B cell (primary cell): ENCODE measurements at regions not wholly inside any gene's neighbourhood (a gene's known extent, or its start where the extent isn't known, plus 50 kb on each side); places are given as distances from the start of the nearest gene placed in this dataset.

Source experiments
- ATAC-seq: fragments of 200-7000 bp; cut with Tn5 transposase; one replicate; pipeline ENCODE4 v1.10.0; 2021; ENCODE audit warnings: low read depth, mild to moderate bottlenecking, moderate number of reproducible peaks, moderate library complexity
- CTCF ChIA-PET: fragments of 350-600 bp; sonication (Branson Sonifier 250); formaldehyde crosslinking; loops from one replicate; lab custom pipeline; 2021; ENCODE audit warnings: antibody characterized with exemption, inconsistent platforms; lab: Charles Lee
- POLR2A ChIA-PET: fragments of 350-600 bp; sonication (Branson Sonifier 250); formaldehyde crosslinking; loops from one replicate; lab custom pipeline; 2021; ENCODE audit warnings: antibody characterized with exemption; lab: Charles Lee
- DNase-seq: peaks from one replicate; pipeline ENCODE4 v3.0.0; 2013
- H2AFZ ChIP-seq: 2 replicates; pipeline ENCODE4 v1.6.1; 2012; ENCODE audit warnings: mild to moderate bottlenecking, low read depth, low read length; ENCODE audit not compliant: insufficient read depth, poor library complexity, severe bottlenecking
- H3K27ac ChIP-seq, 2 donors: 1 replicate in 1 of 2; 2 replicates in 1 of 2; pipeline ENCODE4 v1.5.1; 2012 to 2013; ENCODE audit warnings: low read length in 2 of 2, mild to moderate bottlenecking in 2 of 2, moderate library complexity in 1 of 2
- H3K27me3 ChIP-seq, 4 experiments: fragments of 200-600 bp in 1 of 4; sonication (generic) in 1 of 4; replicated peaks in 1 of 4; 1 replicate in 2 of 4; 2 replicates in 2 of 4; pipeline versions ENCODE4 v1.6.1 to v1.7.0; 2013 to 2016; ENCODE audit warnings: low read length in 3 of 4, mild to moderate bottlenecking in 2 of 4, mixed read lengths in 1 of 4, moderate library complexity in 1 of 4; ENCODE audit not compliant: insufficient read depth in 4 of 4, control insufficient read depth in 3 of 4; ENCODE audit errors: control extremely low read depth in 1 of 4
- H3K36me3 ChIP-seq, 2 experiments: replicated peaks in 1 of 2; 1 replicate in 1 of 2; 2 replicates in 1 of 2; pipeline versions ENCODE4 v1.6.1 to v1.7.1; 2013; ENCODE audit warnings: low read length in 1 of 2; ENCODE audit not compliant: insufficient read depth in 2 of 2, control insufficient read depth in 1 of 2; ENCODE audit errors: control extremely low read depth in 1 of 2, extremely low read depth in 1 of 2
- H3K4me1 ChIP-seq, 2 donors: fragments of 200-600 bp in 1 of 2; sonication (generic) in 1 of 2; 1 replicate in 1 of 2; 2 replicates in 1 of 2; pipeline versions ENCODE4 v1.5.1 to v1.6.1; 2013 to 2017; ENCODE audit warnings: low read length in 2 of 2; ENCODE audit not compliant: control insufficient read depth in 2 of 2, insufficient read depth in 2 of 2
- H3K4me2 ChIP-seq: replicated peaks from 2 replicates; pipeline ENCODE3; 2012; ENCODE audit warnings: mild to moderate bottlenecking, low read depth, low read length; ENCODE audit not compliant: poor library complexity, severe bottlenecking
- H3K4me3 ChIP-seq, 5 experiments: fragments of 200-600 bp in 1 of 5; sonication (generic) in 1 of 5; 1 replicate in 3 of 5; 2 replicates in 2 of 5; pipeline versions ENCODE4 v1.5.1 to v1.7.0; 2011 to 2016; ENCODE audit warnings: low read length in 4 of 5, mild to moderate bottlenecking in 4 of 5, low read depth in 2 of 5, control low read depth in 1 of 5, moderate library complexity in 1 of 5; ENCODE audit not compliant: insufficient read depth in 1 of 5; ENCODE audit errors: control extremely low read depth in 1 of 5, extremely low read depth in 1 of 5
- H3K79me2 ChIP-seq: fragments of 200-600 bp; sonication (generic); one replicate; pipeline ENCODE4 v1.6.0; 2016; ENCODE audit warnings: low read length; ENCODE audit not compliant: control insufficient read depth, insufficient read depth
- H3K9ac ChIP-seq: fragments of 200-600 bp; sonication (generic); 2 replicates; pipeline ENCODE4 v1.6.1; 2017; ENCODE audit warnings: mild to moderate bottlenecking, low read length, moderate library complexity
- H3K9me3 ChIP-seq, 3 donors: one replicate each; pipeline versions ENCODE4 v1.6.1 to v1.7.1; 2013; ENCODE audit warnings: low read length in 2 of 3; ENCODE audit not compliant: control insufficient read depth in 2 of 3, insufficient read depth in 1 of 3; ENCODE audit errors: control extremely low read depth in 1 of 3
- H4K20me1 ChIP-seq: 2 replicates; pipeline ENCODE4 v1.6.0; 2012; ENCODE audit warnings: mild to moderate bottlenecking, low read length; ENCODE audit not compliant: insufficient read depth, control insufficient read depth, poor library complexity, severe bottlenecking
- H3K27ac Mint-ChIP-seq: one replicate; pipeline ENCODE4 v1.8.0; 2021; ENCODE audit warnings: mixed read lengths
- H3K27me3 Mint-ChIP-seq: one replicate; pipeline ENCODE4 v1.8.0; 2021; ENCODE audit warnings: mixed read lengths
- H3K4me1 Mint-ChIP-seq: one replicate; pipeline ENCODE4 v1.8.0; 2021; ENCODE audit warnings: mixed read lengths
- H3K4me3 Mint-ChIP-seq: one replicate; pipeline ENCODE4 v1.8.0; 2021; ENCODE audit warnings: mixed read lengths
- H3K9me3 Mint-ChIP-seq: one replicate; pipeline ENCODE4 v1.8.0; 2022; ENCODE audit warnings: mixed read lengths; ENCODE audit not compliant: insufficient read depth
- EZH2 ChIP-seq: IDR thresholded peaks from 2 replicates; pipeline ENCODE4 v1.6.1; 2012; ENCODE audit warnings: borderline replicate concordance, low read depth, mild to moderate bottlenecking, moderate library complexity, low read length; ENCODE audit not compliant: insufficient read depth, poor library complexity, severe bottlenecking
- WGBS: methylation state at CpG from one replicate; pipeline ENCODE4 v1.1.5; 2013; ENCODE audit warnings: missing lambda C conversion rate; ENCODE audit not compliant: insufficient coverage; 5-methylcytosine and 5-hydroxymethylcytosine counted together
- intact Hi-C: fragments of 100-400 bp; cut with micrococcal nuclease; formaldehyde crosslinking; loops from one replicate; pipeline ENCODE4 v1.10.0; 2022
- TF ChIP-seq, protein P1 (sequence below): fragments of 200-600 bp; IDR thresholded peaks from one replicate; pipeline ENCODE4 v1.8.0; 2022; ENCODE audit warnings: antibody characterized with exemption, mild to moderate bottlenecking

DNA sequence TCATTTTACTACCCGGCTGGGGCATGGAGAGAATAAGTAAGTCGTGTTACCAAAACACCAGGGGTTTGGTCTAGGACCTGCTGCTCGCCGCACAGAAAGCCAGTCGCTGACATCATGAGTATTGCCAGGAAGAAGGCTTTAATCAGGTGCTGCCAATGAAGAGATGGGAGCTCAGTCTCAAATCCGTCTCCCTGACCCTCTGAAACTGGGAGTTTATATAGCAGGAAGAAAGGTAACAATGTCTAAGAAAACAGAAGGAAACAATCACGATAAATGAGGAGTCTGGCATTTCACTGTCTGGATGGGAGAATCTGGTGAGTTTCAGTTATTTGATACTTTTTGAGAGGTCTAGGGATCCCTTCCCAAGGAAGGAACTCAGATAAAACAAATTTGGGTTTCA is 437.9 kb upstream of the JARID2 start:
- ATAC-seq (no peak), DNase-seq (no peak)
- CTCF ChIA-PET, result no interaction called here
- 94% methylated on average over 7 of the region's 7 CpGs for WGBS
- H4K20me1 ChIP-seq, result no peaks in the 10 kb centered on the region
- H3K4me1 ChIP-seq, result no peaks in the 10 kb centered on the region
- TF ChIP-seq EZH2, result no peak
- TF ChIP-seq, protein P1, sequence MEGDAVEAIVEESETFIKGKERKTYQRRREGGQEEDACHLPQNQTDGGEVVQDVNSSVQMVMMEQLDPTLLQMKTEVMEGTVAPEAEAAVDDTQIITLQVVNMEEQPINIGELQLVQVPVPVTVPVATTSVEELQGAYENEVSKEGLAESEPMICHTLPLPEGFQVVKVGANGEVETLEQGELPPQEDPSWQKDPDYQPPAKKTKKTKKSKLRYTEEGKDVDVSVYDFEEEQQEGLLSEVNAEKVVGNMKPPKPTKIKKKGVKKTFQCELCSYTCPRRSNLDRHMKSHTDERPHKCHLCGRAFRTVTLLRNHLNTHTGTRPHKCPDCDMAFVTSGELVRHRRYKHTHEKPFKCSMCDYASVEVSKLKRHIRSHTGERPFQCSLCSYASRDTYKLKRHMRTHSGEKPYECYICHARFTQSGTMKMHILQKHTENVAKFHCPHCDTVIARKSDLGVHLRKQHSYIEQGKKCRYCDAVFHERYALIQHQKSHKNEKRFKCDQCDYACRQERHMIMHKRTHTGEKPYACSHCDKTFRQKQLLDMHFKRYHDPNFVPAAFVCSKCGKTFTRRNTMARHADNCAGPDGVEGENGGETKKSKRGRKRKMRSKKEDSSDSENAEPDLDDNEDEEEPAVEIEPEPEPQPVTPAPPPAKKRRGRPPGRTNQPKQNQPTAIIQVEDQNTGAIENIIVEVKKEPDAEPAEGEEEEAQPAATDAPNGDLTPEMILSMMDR, result no peak
- H3K27ac ChIP-seq, result no peak overlapping the region
- no peaks in the 10 kb centered on the region for H3K79me2 ChIP-seq
- intact Hi-C loops, result no loop called here
- no peaks in the 10 kb centered on the region for H3K36me3 ChIP-seq
- no peaks in the 10 kb centered on the region for H3K27me3 ChIP-seq
- peaks cover 0 to 8% (median 4%) of the 10 kb centered on the region in 3 donors for H3K9me3 ChIP-seq
- H3K27ac Mint-ChIP-seq, result no peak overlapping the region
- H3K9me3 Mint-ChIP-seq, result peaks cover 5% of the 10 kb centered on the region
- no peak overlapping the region for H3K9ac ChIP-seq
- no peak overlapping the region for H3K4me3 Mint-ChIP-seq
- POLR2A ChIA-PET, result no interaction called here
- H3K4me3 ChIP-seq, result no peak overlapping the region
- no peak overlapping the region for H3K4me2 ChIP-seq
- H2AFZ ChIP-seq, result no peak overlapping the region
- no peaks in the 10 kb centered on the region for H3K27me3 Mint-ChIP-seq
- H3K4me1 Mint-ChIP-seq, result no peaks in the 10 kb centered on the region

DNA sequence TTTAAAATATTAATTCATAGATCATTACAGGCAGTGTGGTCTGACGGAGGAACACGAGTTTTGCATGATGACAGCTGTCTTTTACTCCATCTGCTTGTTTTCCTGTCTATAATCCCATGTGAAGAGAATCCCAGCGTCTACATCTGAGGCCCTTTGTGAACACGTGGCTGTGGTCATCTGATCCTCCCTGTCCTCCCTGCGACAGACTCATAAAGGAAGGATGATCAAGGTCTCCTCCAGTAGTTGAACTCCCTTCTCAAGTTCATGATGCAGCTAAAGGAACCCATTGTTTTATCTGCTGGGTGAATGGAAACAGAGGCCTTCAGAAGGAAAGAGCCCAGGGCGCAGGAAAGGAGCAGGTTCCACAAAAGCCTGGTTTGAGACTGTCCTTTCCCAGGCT is 435.8 kb upstream of the JARID2 start:
- Histone ChIP-seq H3K27ac (no peak overlapping the region), H2AFZ (no peak overlapping the region), H3K4me1 (no peaks in the 10 kb centered on the region), H3K4me2 (no peak overlapping the region), H3K4me3 (no peak overlapping the region), H3K36me3 (no peaks in the 10 kb centered on the region), H3K27me3 (no peaks in the 10 kb centered on the region), H3K79me2 (no peaks in the 10 kb centered on the region), H3K9me3 (peaks cover 0 to 8% (median 4%) of the 10 kb centered on the region in 3 donors), H4K20me1 (no peaks in the 10 kb centered on the region), H3K9ac (no peak overlapping the region)
- no peaks in the 10 kb centered on the region for H3K27me3 Mint-ChIP-seq
- ATAC-seq (no peak), DNase-seq (no peak)
- H3K4me3 Mint-ChIP-seq, result no peak overlapping the region
- H3K27ac Mint-ChIP-seq, result no peak overlapping the region
- CTCF ChIA-PET, result no interaction called here
- no peaks in the 10 kb centered on the region for H3K4me1 Mint-ChIP-seq
- no peak for TF ChIP-seq EZH2
- TF ChIP-seq, protein P1, result no peak
- H3K9me3 Mint-ChIP-seq, result peaks cover 5% of the 10 kb centered on the region
- 100% methylated on average over 3 of the region's 6 CpGs for WGBS
- POLR2A ChIA-PET, result no interaction called here
- intact Hi-C loops, result no loop called here
